ENCODE measurements at regions not wholly inside any gene's neighbourhood (a gene's known extent, or its start where the extent isn't known, plus 50 kb on each side); places are given as distances from the start of the nearest gene placed in this dataset.

DNA sequence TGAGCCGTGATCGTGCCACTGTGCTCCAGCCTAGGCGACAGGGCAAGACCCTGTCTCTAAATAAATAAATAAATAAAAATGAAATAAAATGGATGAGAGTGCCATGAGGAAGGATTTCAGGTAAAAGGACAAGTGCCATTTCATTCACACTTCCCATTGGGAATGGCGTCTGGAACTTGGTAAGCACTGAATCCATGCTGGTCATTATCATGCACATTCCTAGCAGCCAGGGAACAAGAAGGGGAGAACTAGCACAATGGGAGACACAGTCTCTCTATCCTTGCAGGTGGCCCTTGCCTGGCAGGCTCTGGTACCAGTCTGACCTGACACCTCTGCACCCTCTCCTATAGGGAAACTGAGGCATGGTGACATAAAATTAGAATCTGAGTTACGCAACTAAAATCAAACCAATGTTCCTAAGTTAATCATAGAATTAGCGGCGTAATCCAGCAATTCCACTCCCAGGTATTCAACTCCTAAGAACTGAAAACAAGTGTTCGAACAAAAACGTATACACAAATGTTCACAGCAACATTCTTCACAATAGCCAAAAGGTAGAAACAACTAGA lies 70.8 kb upstream of the MFGE8 start:
- POLR2A ChIA-PET: no interaction called here
- CTCF ChIA-PET: no interaction called here
- Mint-ChIP-seq H3K27ac (no peak overlapping the region), H3K4me3 (no peak overlapping the region), H3K9me3 (no peaks in the 10 kb centered on the region), H3K4me1 (ENCODE audit: low read depth) (no peaks in the 10 kb centered on the region), H3K36me3 (ENCODE audit: low read depth) (no peaks in the 10 kb centered on the region), H3K27me3 (no peaks in the 10 kb centered on the region)
- no peak for TF ChIP-seq CTCF (IDR thresholded peaks at IDR 0.05)
- Histone ChIP-seq H3K9me3 (ENCODE audit: control insufficient read depth in 1 of 2, insufficient read depth in 1 of 2, low read length in 2 of 2) (no peaks in the 10 kb centered on the region), H3K27ac (ENCODE audit: low read depth in 1 of 2, low read length in 2 of 2) (no peak overlapping the region), H3K4me1 (ENCODE audit: insufficient read depth, low read length) (peaks cover 2% of the 10 kb centered on the region), H3K36me3 (ENCODE audit: insufficient read depth, low read length) (no peaks in the 10 kb centered on the region), H3K27me3 (ENCODE audit: control insufficient read depth in 1 of 2, insufficient read depth in 2 of 2, low read length in 2 of 2) (no peaks in the 10 kb centered on the region), H3K4me3 (ENCODE audit: low read length) (no peak overlapping the region)
- intact Hi-C loops (cut with DNase I, micrococcal nuclease): no loop called here
- DNase-seq: no peak
- no peak for ATAC-seq (ENCODE audit: poor library complexity)

- H3K27ac Mint-ChIP-seq: no peak overlapping the region
- ATAC-seq (ENCODE audit: poor library complexity): no peak
- CTCF ChIA-PET: no interaction called here
These were observed 72.6 kb upstream of the MFGE8 start for GRCh38 chr15:88985547-88986393.

GRCh38 chr15:88986949-88987590 lies 73.9 kb upstream of the MFGE8 start:
- H3K27me3 Mint-ChIP-seq: peaks cover 5% of the 10 kb centered on the region
- Histone ChIP-seq H3K4me1 (ENCODE audit: insufficient read depth, low read length) (peaks cover 2% of the 10 kb centered on the region), H3K36me3 (ENCODE audit: insufficient read depth, low read length) (no peaks in the 10 kb centered on the region), H3K27ac (ENCODE audit: low read depth in 1 of 2, low read length in 2 of 2) (no peak overlapping the region), H3K9me3 (ENCODE audit: control insufficient read depth in 1 of 2, insufficient read depth in 1 of 2, low read length in 2 of 2) (peaks cover 0 to 5% of the 10 kb centered on the region in 2 experiments), H3K27me3 (ENCODE audit: control insufficient read depth in 1 of 2, insufficient read depth in 2 of 2, low read length in 2 of 2) (no peaks in the 10 kb centered on the region), H3K4me3 (ENCODE audit: low read length) (no peak overlapping the region)
- ATAC-seq (ENCODE audit: poor library complexity): no peak
- ChIA-PET POLR2A (no interaction called here), CTCF (interaction anchor here (0.6 kb wide), 1 partner anchor 47 kb away, joined by 3 read pairs; no protein-coding TSS in a partner anchor)
- intact Hi-C loops (cut with DNase I, micrococcal nuclease): no loop called here
- no peak overlapping the region for H3K4me3 Mint-ChIP-seq
- H3K9me3 Mint-ChIP-seq: no peaks in the 10 kb centered on the region
- no peak for TF ChIP-seq CTCF (IDR thresholded peaks at IDR 0.05)
- no peaks in the 10 kb centered on the region for H3K36me3 Mint-ChIP-seq (ENCODE audit: low read depth)
- DNase-seq: no peak
- no peak overlapping the region for H3K27ac Mint-ChIP-seq
- no peaks in the 10 kb centered on the region for H3K4me1 Mint-ChIP-seq (ENCODE audit: low read depth)

More at GRCh38 chr15:88985547-88986393, 72.6 kb upstream of the MFGE8 start:
- H3K4me3 Mint-ChIP-seq: no peak overlapping the region
- POLR2A ChIA-PET: no interaction called here
- intact Hi-C loops (cut with DNase I, micrococcal nuclease): no loop called here
- no peak for TF ChIP-seq CTCF (IDR thresholded peaks at IDR 0.05)
- Histone ChIP-seq H3K9me3 (ENCODE audit: control insufficient read depth in 1 of 2, insufficient read depth in 1 of 2, low read length in 2 of 2) (peaks cover 0 to 5% of the 10 kb centered on the region in 2 experiments), H3K4me3 (ENCODE audit: low read length) (no peak overlapping the region), H3K27ac (ENCODE audit: low read depth in 1 of 2, low read length in 2 of 2) (no peak overlapping the region), H3K4me1 (ENCODE audit: insufficient read depth, low read length) (peaks cover 2% of the 10 kb centered on the region), H3K27me3 (ENCODE audit: control insufficient read depth in 1 of 2, insufficient read depth in 2 of 2, low read length in 2 of 2) (no peaks in the 10 kb centered on the region), H3K36me3 (ENCODE audit: insufficient read depth, low read length) (no peaks in the 10 kb centered on the region)
- no peaks in the 10 kb centered on the region for H3K4me1 Mint-ChIP-seq (ENCODE audit: low read depth)
- H3K36me3 Mint-ChIP-seq (ENCODE audit: low read depth): no peaks in the 10 kb centered on the region
- peaks cover 5% of the 10 kb centered on the region for H3K27me3 Mint-ChIP-seq
- no peak for DNase-seq
- H3K9me3 Mint-ChIP-seq: no peaks in the 10 kb centered on the region
